ENCODE measurements at regions not wholly inside any gene's neighbourhood (a gene's known extent, or its start where the extent isn't known, plus 50 kb on each side); places are given as distances from the start of the nearest gene placed in this dataset.
A peak's percentile ranks its signal among the peaks of the same experiment; 100 is the strongest.
"Not testable (repeated sequence)": the region's sequence is repeated elsewhere in the genome, so short reads cannot be mapped to it uniquely, and the experiment has no call there.

DNA sequence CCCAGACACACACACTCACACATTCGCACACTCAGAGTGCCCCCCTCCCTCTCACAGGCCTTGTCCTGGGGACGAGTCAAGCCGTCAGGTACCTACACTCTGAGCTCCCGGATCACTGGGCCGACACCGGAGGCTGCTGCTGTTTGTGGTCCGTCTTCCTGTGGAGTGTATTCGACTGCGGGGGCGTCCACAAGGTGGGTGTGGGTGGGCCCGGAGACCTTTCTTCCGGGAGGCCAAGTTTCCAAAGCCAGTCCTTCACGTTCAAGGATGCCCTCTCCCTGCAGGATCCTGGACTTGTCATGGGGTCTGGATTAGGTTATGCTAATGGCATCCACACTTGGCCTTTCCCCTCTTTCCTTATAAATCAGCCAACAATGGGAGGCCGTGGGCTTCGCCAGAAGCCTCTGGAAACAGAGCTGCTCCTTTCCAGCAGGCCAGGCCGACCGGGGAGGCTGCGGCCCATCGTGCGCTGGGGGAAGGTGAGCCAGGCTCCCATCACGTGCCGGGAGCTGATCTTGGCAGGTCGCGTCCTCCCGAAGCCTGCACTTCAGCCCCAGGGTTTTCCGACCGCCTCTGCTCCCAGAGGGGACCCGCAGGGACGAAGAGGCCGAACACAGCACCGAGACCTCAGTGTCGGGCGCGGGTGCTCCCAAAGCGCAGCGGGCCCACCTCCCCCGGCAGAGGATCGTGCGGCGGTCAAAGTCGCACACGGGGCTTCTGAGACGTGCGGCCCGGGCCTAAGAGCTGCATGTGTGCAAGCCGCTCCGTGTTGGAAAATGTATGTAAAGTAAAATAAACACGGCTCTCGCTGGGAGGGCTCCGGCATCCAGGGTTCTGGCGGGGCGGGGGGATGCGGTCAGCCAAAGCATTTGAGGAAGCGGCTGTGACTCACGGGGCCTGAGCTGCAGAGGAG lies 196.5 kb upstream of the ZNF469 start:
- DNase-seq (ENCODE audit: low read depth), result peak; percentile 95

DNA sequence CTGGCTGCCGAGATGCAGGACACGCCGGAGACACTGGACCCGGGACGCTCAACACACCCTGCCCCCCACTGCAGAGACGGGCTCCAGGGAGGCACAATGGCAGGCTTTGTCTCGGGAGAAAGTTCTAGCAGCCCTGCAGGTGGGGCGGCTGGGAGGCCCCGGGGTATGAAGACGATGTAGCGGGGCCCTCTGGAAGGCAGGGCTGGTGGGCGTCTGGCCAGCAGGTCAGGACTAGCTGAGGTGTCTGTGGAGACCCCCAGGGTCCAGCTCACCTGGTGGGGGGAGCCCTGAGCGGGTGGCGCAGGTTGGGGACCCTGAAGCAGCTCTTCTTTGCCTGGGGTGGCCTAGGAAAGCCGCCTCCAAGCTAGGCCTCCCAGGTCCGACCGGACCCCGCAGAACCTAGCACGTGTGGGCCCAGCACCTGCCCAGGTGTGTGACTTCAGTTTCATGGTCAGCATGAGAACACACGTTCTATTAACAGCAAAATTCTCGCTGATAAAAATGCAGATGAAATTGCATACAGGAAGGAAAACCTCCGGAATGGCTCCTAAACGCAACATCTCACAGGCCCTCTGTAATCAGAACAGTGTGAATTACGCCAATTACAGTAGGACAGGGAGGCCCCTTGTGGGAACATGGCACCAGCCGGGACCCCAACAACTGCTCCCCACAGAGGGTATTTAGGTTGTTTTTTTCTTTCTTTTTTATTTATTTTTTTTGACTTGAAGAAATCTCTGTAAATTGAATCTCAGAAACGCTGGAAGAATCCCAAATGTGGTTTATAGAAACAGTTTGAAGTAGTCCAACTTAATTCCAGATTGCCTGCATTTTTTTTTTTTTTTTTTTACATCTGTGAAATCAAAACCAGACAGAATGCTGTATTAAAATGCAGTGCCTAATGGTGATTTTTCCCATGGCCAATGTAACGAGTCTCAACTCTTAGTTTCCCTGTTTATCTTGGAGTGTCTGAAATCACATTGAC lies 195.6 kb upstream of the ZNF469 start:
- DNase-seq (ENCODE audit: low read depth), result peak; percentile 77

DNA sequence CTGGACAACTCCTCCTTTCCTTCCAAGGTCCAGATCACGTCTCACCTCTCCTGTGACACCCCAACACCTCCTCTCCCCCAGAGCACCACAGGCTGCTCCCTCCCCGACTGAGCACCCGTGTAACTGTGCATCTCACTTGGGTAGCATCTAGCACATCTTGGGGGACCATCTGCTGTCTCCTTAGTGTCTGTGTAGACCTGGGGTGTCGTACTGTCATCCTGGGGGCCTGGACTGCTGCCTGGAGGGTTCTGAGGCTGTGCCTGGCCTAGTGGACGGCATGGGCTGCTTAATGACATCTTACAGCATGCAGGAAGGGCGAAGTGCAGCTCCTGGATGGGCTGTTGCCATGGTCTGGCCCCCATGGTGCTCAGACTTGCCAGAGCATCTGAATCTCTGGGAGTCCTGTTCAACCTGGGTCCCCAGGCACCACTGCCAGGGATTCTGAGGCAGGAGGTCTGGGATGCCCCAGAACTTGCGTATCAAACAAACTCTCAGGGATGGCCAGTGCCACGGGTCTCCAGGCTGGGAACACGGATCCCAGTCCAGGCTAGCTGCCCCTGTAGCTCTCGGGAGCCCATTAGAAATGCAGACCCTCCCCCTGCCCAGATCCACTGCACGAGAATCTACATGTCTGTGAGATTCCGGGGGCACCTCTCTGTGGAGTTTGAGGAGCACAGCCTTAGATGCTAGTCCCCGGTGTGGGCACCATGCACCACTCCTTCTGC lies 194.4 kb upstream of the ZNF469 start:
- not testable (repeated sequence) for DNase-seq (ENCODE audit: low read depth)

DNA sequence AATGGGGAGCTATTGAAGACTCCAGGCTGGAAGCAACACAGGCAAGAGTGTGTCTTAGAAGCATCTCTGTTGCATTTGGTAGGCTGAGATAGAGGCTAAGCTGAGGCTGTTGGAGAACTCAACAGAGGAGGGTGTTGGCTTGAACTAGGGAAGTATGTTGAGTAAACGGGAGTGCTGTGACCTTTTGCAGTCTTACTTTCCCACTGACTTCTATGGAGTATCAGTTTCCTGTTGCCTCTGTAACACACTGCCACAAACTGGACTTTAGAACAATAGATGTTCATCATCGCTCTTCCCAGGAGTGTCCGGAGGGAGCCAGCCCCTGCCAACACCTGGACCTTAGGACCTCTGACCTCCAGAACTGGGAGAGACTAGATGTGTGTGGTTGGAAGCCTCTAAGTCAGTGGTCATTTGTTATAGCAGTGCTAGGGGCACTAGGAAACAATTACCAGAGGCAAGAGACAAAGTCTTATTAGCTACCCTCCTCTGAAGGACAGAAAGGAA lies 192.1 kb upstream of the ZNF469 start:
- not testable (repeated sequence) for DNase-seq (ENCODE audit: low read depth)

DNA sequence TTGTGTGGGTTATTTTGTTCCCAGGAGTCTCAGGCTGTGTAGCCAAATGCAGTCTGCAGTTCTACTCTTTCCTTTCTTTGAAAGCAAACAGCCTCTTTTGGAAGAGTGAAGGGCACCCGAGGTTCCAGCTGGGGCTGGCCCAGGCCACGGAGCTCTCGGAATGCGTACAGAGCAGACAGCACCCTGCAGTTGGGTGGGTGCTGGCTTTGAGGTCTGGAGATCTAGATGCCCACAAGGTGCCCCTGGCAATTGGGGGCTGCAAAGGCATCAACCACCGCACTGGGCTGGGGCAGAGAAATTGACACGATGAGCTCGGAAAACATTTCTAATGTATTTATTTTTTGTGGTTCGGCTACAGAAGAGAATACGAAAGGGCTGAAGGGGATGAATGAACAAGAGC lies 191.6 kb upstream of the ZNF469 start:
- not testable (repeated sequence) for DNase-seq (ENCODE audit: low read depth)

DNA sequence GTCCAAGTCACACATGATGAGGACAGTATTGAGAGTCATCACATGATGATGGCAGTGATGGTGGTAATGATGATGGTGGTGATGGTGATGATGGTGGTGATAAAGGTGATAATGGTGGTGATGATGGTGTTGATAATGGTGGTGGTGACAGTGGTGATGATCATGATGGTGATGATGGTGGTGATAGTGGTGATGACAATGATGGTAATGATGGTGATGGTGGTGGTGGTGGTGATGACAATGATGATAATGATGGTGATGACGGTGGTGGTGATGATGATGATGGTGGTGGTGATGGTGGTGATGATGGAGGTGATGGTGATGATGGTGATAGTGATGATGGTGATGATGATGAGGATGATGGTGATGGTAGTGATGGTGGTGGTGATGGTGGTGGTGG lies 190.2 kb upstream of the ZNF469 start:
- DNase-seq (ENCODE audit: low read depth), result no peak

DNA sequence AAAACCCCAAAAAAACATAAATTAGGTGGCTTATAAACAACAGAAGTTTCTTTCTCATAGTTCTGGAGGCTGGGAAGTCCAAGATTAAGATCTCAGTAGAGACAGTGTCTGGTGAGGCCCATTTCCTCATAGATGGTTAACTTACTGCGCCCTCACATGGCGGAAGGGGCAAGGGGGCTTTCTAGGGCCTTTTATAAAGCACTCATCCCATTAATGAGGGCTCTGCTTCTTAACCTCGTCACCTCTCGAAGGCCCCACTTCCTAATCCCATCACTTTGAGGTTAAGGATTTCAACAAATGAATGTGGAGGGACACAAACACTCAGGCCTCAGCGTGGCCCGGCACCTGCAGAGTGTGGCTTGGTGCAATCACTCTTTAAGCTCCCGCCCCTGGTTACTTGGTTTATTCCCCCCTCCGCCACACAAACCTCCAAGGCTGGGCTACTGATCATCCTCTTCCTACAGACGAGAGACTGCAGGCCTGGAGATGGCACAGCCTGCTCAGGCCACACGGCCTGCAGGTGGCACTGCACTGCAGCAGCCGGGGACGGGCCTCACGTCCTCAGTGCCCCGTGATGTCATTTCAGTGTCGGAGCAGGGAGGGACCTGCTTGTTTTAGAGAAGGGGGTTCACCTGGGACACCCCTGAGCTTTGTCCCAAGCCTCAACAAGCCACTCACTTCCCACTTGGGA lies 188.9 kb upstream of the ZNF469 start:
- DNase-seq (ENCODE audit: low read depth), result peak; percentile 79

DNA sequence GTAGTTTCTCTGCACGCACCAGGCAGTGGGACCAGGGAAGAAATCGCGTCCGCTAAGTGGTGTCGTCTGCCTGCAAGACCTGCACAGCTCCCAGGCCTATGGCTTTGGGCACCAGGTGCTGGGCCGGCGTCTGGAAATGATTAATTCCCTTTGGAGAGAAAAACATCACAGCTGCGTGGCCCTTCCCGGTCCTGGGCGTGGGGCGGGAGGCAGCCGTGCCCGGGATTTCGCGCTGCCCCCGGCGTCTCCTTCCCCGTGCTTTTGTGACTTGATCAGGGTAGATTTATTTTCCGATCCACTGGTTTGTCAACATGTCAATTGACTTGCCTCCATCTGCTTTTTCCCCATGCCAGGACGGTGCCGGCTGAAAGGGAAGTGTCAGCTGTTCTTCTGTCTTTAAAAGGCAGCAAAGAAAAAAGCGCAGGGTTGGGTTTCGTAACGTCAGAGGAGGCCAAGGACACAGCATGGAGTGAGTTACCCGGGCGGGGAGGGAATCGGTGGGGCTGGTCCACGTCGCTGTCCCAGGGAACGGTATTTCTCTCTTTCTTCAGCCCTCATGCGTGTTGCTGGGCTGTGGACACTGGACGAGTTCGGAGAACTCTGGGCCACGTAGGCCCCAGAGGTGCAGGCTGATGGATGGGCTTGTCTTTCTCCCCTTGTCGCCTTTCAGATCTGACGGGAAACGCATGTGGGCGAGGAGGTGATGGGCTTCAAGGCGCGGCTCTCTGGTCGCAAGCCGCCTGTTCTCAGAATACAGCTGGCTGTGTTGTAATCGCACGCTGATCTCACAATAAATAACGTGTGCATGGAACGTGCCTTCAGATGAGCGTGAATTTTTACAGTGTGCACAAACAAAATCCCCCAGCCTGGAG lies 188.1 kb upstream of the ZNF469 start:
- DNase-seq (ENCODE audit: low read depth), result peak; percentile 30

DNA sequence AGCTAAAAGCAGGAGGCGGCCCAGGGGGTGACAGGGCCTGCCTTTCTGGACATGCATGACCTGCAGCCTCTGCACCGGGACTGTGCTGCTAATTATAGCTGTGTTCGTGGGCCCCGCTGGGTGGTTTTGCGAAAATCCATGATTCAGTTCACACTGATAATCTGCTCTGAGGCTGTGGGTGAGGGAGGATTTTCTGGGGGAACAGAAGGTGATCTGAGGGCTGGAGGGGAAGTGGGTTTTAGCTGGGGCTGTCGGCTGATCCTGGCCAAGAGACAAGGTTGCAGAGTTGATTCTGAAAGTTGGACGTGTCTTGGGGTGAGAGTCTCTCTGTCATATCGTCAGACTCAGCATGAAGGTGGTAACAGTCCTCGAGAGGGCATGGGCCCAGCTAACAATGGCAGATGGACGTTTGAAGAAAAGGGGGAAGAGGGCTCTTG lies 187.5 kb upstream of the ZNF469 start:
- DNase-seq (ENCODE audit: low read depth), result no peak

DNA sequence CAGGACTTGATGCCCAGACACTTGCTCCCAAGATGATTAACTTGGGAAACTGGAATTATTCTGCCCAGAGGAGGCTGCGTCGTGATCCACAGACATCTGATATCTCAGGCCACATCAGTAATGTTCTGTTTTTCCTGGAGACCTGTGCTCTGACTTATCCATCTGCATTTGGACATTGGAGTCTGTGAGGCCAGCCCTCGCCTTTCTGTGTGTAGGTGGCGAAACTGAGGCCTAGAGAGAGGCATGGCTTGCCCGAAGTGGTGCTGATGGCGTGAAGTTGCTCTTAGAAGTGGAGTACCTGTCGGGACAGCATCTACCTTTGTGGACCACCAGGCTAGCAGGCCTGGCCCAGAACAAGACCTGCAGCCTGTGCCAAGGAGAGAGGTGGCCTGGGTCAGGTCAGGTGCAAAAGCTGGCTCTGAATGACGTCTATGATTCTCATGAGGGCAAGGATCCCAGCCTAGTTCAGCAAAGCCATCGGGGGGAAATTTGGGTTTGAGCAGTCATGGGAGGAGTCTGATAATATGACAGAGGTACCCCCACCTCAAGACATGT lies 186.8 kb upstream of the ZNF469 start:
- no peak for DNase-seq (ENCODE audit: low read depth)

DNA sequence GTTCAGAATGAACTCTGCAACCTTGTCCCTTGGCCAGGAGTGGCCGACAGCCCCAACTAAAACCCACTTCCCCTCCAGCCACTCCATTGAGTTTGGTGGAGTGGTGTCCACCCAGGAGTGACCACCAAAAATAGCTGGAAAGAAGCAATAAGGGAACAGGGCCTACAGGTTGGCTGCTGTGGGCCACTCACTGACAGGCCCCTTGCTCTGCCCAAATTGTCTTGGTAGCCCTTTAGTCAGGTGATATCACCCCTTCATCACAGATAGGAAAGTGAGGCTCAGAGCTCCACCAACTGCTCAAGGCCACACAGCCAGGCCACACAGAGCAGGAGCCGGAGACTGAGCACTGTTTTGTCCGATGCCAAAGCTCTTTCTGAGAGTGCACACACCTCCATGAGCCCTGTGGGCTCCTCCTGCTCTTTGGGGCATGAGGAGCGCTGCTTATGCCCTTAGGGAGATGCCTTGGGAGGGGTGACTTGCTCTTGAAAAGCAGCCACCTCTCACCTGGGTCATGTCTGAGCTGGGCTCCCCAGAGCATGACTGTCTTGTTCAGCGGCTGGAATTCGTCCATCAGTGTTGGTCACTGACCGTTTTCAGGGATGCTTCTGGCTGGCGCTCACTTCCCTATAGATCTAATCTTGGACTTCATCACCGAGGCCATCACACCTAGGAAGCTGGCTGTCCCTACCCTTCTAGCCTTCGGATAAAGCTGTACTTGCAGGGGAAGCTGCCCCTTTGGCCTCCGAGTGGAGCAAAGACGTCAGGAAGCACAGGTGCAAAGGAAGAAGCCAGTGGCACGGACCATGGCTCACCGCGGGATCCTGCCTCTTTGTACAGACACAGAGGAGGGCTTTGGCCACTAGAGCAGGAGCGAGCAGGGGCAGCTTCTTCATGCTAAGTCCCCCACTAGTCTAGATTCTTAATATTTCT lies 186.0 kb upstream of the ZNF469 start:
- no peak for DNase-seq (ENCODE audit: low read depth)

DNA sequence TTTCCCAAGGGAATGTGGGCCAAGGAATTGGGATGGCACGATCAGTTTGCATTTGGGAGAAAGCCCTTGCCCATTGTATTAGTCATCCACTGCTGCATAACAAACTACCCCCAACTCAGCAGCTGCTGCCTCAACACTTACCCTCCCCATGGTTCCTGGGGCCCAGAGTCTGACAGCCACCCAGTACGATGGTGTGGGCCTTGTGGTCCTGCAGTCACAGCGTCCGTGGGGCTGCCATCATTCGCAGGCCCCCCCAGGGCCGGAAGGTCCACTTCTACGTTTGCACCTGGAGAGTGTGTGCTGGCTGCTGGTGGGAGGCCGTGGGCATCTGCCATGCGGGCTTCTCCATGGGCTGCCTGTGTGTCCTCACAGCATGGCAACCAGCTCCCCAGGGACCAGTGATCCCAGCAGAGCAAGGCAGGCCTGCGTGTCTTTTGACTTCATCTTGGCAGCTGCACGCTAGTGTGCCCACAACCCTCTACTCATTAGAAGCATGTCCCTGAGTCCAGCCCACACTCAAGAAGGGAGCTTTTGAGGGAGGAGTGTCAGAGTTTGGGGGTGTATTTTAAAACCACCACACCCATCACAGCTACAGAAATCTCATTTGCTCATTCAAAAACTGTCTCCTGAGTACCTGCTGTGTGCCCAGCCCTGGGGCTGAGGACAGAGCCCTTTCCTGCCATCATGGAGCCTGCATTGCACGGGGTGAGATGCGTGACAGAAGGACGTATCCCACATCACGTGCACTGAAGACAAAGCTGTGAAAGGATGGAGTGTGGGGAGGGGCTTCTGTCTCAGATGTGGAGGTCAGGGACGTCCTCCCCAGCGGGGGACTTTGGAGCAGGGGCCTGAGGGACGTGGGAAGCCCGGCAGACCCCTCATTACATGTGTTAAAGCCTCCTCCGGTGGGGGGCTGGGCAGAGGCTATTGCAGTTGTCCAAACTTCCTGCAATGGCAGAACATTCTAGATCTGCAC lies 185.0 kb upstream of the ZNF469 start:
- no peak for DNase-seq (ENCODE audit: low read depth)

DNA sequence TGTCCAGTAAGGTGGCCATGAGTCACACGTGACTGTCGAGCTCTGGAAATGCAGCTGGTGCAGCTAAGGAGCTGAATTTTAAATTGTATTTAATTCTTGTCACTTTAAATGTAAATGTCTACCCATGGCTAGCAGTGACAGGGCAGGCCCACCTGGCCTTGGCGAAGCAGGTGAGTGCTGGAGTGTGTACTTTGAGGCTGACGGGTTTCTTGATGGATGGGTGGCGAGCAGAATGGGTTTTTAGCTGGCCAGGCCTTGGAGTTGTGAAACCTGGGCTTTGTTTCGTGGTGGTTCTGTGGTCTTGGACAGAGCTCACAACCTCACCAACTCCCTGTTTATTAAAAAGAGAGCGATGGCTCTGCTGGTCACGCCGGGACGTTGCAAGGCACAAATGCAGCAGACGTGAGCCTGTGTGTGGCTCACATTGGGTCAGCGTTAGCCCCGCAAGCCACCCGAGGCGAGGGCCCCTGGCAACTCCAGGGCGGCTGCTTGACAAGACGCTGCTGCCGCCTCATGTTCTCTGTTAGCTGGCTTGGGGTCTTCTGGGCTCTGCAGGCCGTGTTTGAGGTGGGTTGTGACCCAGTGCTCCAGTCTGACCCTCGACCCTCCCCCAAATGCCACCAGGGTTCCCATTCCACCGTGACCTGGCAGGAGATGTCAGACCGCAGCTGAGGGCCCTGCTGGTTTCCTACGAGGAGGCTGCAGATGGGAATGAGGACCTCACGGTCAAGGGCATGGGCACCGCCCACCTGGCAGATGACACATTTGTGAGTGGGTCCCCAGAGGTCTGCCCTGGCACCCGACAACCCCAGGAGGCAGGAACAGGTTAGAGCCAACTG lies 184.1 kb upstream of the ZNF469 start:
- DNase-seq (ENCODE audit: low read depth), result not testable (repeated sequence)

DNA sequence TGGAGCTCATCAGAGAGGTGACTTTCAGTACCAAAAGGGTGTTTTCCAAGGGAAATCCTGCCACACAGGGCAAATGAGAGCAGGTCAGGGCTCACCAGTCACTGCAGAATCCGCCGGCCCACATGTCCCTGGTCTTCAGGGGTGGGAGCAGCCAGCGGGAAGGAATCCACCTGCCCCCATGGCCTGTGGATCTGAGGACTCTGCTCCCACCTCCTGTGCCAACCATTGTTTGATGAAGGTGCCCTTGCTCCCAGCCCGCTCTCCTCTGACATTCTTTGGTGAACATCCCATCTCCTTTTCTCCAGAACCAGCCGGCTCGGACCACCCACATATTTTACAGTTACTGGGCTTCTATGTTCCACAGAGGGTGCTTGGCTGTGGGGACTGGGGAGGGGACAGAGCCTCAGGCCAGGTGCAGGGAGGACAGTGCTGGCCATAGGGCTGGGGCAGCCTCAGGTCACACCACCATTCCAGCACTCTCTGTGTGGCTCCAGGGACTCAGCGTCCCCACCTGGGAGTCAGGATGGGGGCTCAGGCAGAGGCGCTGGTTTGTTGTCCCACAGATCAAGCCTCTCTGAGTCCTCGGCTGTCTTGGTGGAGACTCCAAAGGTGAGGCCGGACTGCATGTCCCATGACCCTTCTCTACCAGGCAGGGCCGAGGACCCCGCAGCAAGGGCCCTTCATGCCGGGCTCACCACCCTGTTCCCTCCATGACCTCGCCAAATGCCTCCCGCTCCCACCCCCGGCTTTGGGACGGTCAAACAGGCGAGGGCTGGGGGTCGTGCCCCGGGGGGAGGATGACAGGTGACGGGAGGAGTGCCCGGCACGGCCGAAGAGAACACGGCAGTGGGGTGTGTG lies 183.2 kb upstream of the ZNF469 start:
- DNase-seq (ENCODE audit: low read depth), result not testable (repeated sequence)

DNA sequence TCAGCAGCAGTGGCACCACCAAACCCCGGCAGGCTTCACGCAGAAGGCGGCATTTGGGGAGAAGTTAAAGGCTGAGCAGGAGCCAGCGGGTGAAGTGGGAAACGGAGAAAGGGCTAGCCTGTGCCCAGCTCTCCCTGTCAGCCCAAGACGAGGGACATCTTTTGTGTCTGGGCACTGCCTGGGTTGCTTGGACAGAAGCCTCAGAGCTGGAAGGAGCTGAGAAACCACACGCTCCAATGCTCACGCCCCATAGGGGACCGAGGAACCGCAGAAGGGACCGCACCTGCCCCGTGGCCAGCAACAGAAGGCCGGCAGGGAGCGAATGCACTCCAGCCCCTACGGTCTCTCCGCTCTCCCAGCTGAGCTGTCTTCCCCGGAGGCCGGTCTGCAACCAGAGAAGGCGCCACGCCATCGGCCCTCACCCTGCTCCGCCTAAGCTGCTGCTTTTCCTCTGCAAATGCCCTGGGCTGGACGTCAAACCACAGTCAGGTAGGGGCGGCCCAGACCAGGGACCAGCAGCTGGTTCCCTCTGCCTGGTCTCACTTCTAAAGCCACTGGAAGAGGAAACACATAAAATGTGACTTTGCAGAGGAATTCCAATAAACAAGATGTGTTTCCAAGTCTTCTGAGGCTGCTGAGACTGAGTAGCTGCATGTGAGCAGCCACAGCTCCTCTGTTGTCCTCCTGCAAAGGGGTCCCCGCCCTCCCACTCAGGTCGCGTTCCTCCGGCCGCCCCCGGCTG lies 182.4 kb upstream of the ZNF469 start:
- peak; percentile 13 for DNase-seq (ENCODE audit: low read depth)

Measured in EH (cell line).